Natural killer cell (primary cell): ENCODE measurements at regions not wholly inside any gene's neighbourhood (a gene's known extent, or its start where the extent isn't known, plus 50 kb on each side); places are given as distances from the start of the nearest gene placed in this dataset.

Experiments
- ATAC-seq, 3 donors: fragments of 150-1000 bp in 2 of 3; fragments of 200-7000 bp in 1 of 3; cut with Tn5 transposase; 1 replicate in 1 of 3; 2 replicates in 2 of 3; pipeline ENCODE4 v1.10.0; 2021; ENCODE audit warnings: mild to moderate bottlenecking in 2 of 3, moderate library complexity in 2 of 3
- DNase-seq, 2 donors: peaks; one replicate each; pipeline versions ENCODE4 v3.0.0 to v3.0.0-alpha.2; 2013 to 2021; ENCODE audit warnings: mixed read lengths in 1 of 2
- H3K27ac ChIP-seq: one replicate; pipeline ENCODE4 v1.5.1; 2013; ENCODE audit warnings: mild to moderate bottlenecking, low read length
- H3K27me3 ChIP-seq: one replicate; pipeline ENCODE4 v1.6.1; 2013; ENCODE audit warnings: low read length; ENCODE audit not compliant: control insufficient read depth, insufficient read depth
- H3K36me3 ChIP-seq: one replicate; pipeline ENCODE4 v1.6.1; 2013; ENCODE audit warnings: low read length; ENCODE audit not compliant: control insufficient read depth, insufficient read depth
- H3K4me1 ChIP-seq: one replicate; pipeline ENCODE4 v1.6.1; 2013; ENCODE audit warnings: low read length; ENCODE audit not compliant: control insufficient read depth, insufficient read depth
- H3K4me3 ChIP-seq: one replicate; pipeline ENCODE4 v1.5.1; 2013; ENCODE audit warnings: low read length
- H3K9me3 ChIP-seq: one replicate; pipeline ENCODE4 v1.6.1; 2013; ENCODE audit warnings: low read length; ENCODE audit not compliant: control insufficient read depth, insufficient read depth
- H3K27ac Mint-ChIP-seq, 2 donors: one replicate each; pipeline ENCODE4 v1.8.0; 2022; ENCODE audit warnings: mild to moderate bottlenecking in 2 of 2, mixed read lengths in 2 of 2, moderate library complexity in 1 of 2
- H3K27me3 Mint-ChIP-seq, 2 donors: one replicate each; pipeline ENCODE4 v1.8.0; 2022; ENCODE audit warnings: low read depth in 2 of 2, mixed read lengths in 2 of 2
- H3K36me3 Mint-ChIP-seq: one replicate; pipeline ENCODE4 v1.8.0; 2022; ENCODE audit warnings: mixed read lengths
- H3K4me1 Mint-ChIP-seq, 2 donors: one replicate each; pipeline ENCODE4 v1.8.0; 2022; ENCODE audit warnings: mixed read lengths in 2 of 2
- H3K4me3 Mint-ChIP-seq: one replicate; pipeline ENCODE4 v1.8.0; 2022; ENCODE audit warnings: mild to moderate bottlenecking, moderate library complexity, mixed read lengths
- H3K9me3 Mint-ChIP-seq, 2 donors: one replicate each; pipeline ENCODE4 v1.8.0; 2022; ENCODE audit warnings: mixed read lengths in 2 of 2
- WGBS: methylation state at CpG from one replicate; pipeline ENCODE4 v1.1.7; 2013; ENCODE audit warnings: missing lambda C conversion rate; ENCODE audit not compliant: insufficient coverage; 5-methylcytosine and 5-hydroxymethylcytosine counted together
- intact Hi-C: fragments of 100-400 bp; cut with micrococcal nuclease; formaldehyde crosslinking; loops from one replicate; pipeline ENCODE4 v1.14.2; 2022
- TF ChIP-seq, protein P1 (sequence below): fragments of 200-600 bp; IDR thresholded peaks from one replicate; pipeline ENCODE4 v1.8.0; 2022; ENCODE audit warnings: antibody characterized with exemption

DNA sequence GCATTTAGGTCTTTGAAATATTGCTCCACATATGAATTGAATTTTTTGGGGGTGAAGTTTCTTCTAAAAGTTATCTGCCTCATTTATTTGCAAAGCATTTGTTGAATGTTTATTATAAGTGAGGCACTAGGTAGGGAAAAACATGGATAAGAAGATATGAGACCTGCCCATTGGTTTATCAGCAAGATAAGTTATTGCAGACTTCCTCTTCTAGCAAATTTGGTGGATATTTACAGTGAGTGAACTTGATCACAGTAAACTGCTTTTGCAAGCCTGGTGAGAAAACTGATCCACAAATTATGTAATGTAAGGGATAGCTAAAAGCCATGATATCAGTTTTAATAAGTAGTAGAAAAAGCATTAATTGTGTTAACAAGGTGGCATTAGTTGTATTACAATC, 364.8 kb downstream of the SOCS6 start:
- H3K27ac Mint-ChIP-seq = no peak overlapping the region

DNA sequence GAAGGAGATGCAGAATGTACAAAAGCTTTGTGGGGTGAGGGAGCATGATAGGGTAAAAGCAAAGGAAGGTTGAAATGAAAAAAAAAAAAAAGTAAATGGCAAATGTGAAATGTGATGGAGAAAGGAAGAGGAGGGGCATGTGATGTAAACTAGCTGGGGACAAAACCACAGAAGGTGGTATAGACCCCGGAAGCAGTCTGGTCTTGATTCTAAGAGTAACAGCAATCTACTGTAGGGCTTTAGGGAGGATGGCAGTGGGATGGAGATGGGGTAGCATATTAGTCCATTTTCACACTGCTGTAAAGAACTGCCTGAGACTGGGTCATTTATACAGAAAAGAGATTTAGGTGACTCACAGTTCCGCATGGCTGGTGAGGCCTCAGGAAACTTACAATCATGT, 362.0 kb downstream of the SOCS6 start:
- H3K36me3 ChIP-seq = no peaks in the 10 kb centered on the region
- H3K27me3 Mint-ChIP-seq = no peaks in the 10 kb centered on the region
- H3K27me3 ChIP-seq = no peaks in the 10 kb centered on the region
- H3K4me1 ChIP-seq = no peaks in the 10 kb centered on the region
- H3K9me3 ChIP-seq = no peaks in the 10 kb centered on the region
- H3K36me3 Mint-ChIP-seq = no peaks in the 10 kb centered on the region
- DNase-seq = no peak
- peaks cover 10% of the 10 kb centered on the region in 2 donors for H3K4me1 Mint-ChIP-seq
- H3K4me3 ChIP-seq = no peak overlapping the region
- H3K4me3 Mint-ChIP-seq = peak overlapping the region; percentile 1
- H3K27ac ChIP-seq = no peak overlapping the region
- TF ChIP-seq, protein P1, sequence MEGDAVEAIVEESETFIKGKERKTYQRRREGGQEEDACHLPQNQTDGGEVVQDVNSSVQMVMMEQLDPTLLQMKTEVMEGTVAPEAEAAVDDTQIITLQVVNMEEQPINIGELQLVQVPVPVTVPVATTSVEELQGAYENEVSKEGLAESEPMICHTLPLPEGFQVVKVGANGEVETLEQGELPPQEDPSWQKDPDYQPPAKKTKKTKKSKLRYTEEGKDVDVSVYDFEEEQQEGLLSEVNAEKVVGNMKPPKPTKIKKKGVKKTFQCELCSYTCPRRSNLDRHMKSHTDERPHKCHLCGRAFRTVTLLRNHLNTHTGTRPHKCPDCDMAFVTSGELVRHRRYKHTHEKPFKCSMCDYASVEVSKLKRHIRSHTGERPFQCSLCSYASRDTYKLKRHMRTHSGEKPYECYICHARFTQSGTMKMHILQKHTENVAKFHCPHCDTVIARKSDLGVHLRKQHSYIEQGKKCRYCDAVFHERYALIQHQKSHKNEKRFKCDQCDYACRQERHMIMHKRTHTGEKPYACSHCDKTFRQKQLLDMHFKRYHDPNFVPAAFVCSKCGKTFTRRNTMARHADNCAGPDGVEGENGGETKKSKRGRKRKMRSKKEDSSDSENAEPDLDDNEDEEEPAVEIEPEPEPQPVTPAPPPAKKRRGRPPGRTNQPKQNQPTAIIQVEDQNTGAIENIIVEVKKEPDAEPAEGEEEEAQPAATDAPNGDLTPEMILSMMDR = no peak
- peak overlapping the region in 1 of 2 donors; percentile 10 for H3K27ac Mint-ChIP-seq
- WGBS = 61% methylated on average over 2 of the region's 2 CpGs
- intact Hi-C loops = no loop called here
- H3K9me3 Mint-ChIP-seq = peaks cover 0 to 2% of the 10 kb centered on the region in 2 donors
- ATAC-seq = no peak

More for the DNA sequence above, 364.8 kb downstream of the SOCS6 start:
- no peak overlapping the region for H3K4me3 ChIP-seq
- H3K36me3 Mint-ChIP-seq = no peaks in the 10 kb centered on the region
- no peak overlapping the region for H3K4me3 Mint-ChIP-seq
- H3K36me3 ChIP-seq = no peaks in the 10 kb centered on the region
- ATAC-seq (no peak), DNase-seq (no peak)
- TF ChIP-seq, protein P1 = no peak
- no peak overlapping the region for H3K27ac ChIP-seq
- H3K27me3 Mint-ChIP-seq = no peaks in the 10 kb centered on the region
- H3K9me3 Mint-ChIP-seq = peaks cover 0 to 2% of the 10 kb centered on the region in 2 donors
- no peaks in the 10 kb centered on the region for H3K27me3 ChIP-seq
- intact Hi-C loops = no loop called here
- no peaks in the 10 kb centered on the region for H3K9me3 ChIP-seq
- H3K4me1 Mint-ChIP-seq = peaks cover 12% of the 10 kb centered on the region in 2 donors
- H3K4me1 ChIP-seq = no peaks in the 10 kb centered on the region

DNA sequence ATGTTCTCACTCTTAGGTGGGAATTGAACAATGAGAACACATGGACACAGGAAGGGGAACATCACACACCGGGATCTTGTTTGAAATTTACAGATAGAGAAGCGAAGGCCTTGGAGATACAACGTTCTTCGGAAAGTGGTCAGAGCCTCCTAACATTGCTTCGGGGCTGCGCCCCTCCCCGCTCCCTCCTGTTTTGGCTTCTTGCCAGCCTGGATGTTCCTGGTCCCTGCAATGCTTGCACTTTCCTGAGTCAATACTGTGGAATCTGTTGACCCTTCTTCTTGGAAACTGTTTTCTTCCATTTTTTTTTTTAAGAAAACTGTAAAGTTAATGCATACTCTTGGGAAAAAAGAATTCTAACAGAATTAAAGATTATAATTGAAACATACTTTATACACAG, 360.8 kb downstream of the SOCS6 start:
- intact Hi-C loops = no loop called here
- no peak overlapping the region for H3K27ac ChIP-seq
- no peak overlapping the region for H3K27ac Mint-ChIP-seq
- no peaks in the 10 kb centered on the region for H3K4me1 ChIP-seq
- no peak overlapping the region for H3K4me3 Mint-ChIP-seq
- no peaks in the 10 kb centered on the region for H3K36me3 ChIP-seq
- DNase-seq = no peak
- H3K4me1 Mint-ChIP-seq = peaks cover 10 to 12% of the 10 kb centered on the region in 2 donors
- no peaks in the 10 kb centered on the region for H3K27me3 Mint-ChIP-seq
- no peak for ATAC-seq
- H3K36me3 Mint-ChIP-seq = no peaks in the 10 kb centered on the region
- WGBS = 96% methylated on average over 7 of the region's 7 CpGs
- no peaks in the 10 kb centered on the region for H3K27me3 ChIP-seq
- no peaks in the 10 kb centered on the region for H3K9me3 ChIP-seq
- TF ChIP-seq, protein P1 = no peak
- H3K4me3 ChIP-seq = no peak overlapping the region
- H3K9me3 Mint-ChIP-seq = peaks cover 0 to 2% of the 10 kb centered on the region in 2 donors

DNA sequence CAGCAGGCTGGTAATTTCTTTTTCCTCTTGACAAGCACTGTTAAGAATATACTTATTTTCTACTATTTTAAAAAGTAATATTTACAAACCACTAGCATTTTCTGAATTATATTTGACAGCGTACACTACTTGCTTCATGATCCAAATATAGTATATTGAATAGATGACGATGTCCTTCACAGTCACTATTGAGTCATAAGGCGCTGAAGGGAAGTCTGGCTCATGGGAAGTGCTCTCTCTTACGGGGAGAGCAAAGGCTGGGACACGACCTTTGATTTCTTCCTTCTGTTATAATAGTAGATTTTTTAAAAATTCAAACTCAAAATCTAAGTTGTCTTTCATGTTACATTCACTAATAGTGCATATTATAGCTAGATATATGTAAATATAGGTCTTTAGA, 357.1 kb downstream of the SOCS6 start:
- Mint-ChIP-seq H3K9me3 (peaks cover 0 to 2% of the 10 kb centered on the region in 2 donors), H3K36me3 (no peaks in the 10 kb centered on the region), H3K4me3 (no peak overlapping the region), H3K4me1 (peaks cover 6 to 10% of the 10 kb centered on the region in 2 donors), H3K27me3 (no peaks in the 10 kb centered on the region), H3K27ac (no peak overlapping the region)
- no peaks in the 10 kb centered on the region for H3K4me1 ChIP-seq
- no peaks in the 10 kb centered on the region for H3K36me3 ChIP-seq
- no peaks in the 10 kb centered on the region for H3K27me3 ChIP-seq
- 80% methylated on average over 1 of the region's 5 CpGs for WGBS
- TF ChIP-seq, protein P1 = no peak
- no peaks in the 10 kb centered on the region for H3K9me3 ChIP-seq
- DNase-seq = no peak
- no peak for ATAC-seq
- no peak overlapping the region for H3K4me3 ChIP-seq
- H3K27ac ChIP-seq = no peak overlapping the region
- intact Hi-C loops = no loop called here
